Right lung (tissue), 2 donors: ENCODE measurements at regions not wholly inside any gene's neighbourhood (a gene's known extent, or its start where the extent isn't known, plus 50 kb on each side); places are given as distances from the start of the nearest gene placed in this dataset.
"Not testable (repeated sequence)": the region's sequence is repeated elsewhere in the genome, so short reads cannot be mapped to it uniquely, and the experiment has no call there.

Experiments
- DNase-seq, 2 donors: peaks; one replicate each; pipeline ENCODE4 v3.0.0-alpha.2; 2013

- DNase-seq: no peak
These were observed 1018.8 kb upstream of the FANCL start for GRCh38 chr2:59259913-59260312.

- DNase-seq: no peak
These were observed 1015.2 kb upstream of the FANCL start for GRCh38 chr2:59256290-59256689.

- no peak for DNase-seq
These were observed 1013.2 kb upstream of the FANCL start for GRCh38 chr2:59254279-59254678.

- no peak for DNase-seq
These were observed 1009.2 kb upstream of the FANCL start for GRCh38 chr2:59250307-59250677.

GRCh38 chr2:59249441-59250306, 1008.5 kb upstream of the FANCL start:
- no peak for DNase-seq

GRCh38 chr2:59239146-59239545, 998.0 kb upstream of the FANCL start:
- DNase-seq: no peak

GRCh38 chr2:59237311-59237710, 996.2 kb upstream of the FANCL start:
- DNase-seq: no peak

- no peak for DNase-seq
These were observed 995.6 kb upstream of the FANCL start for GRCh38 chr2:59236723-59237122.

- no peak for DNase-seq
These were observed 992.8 kb upstream of the FANCL start for GRCh38 chr2:59233920-59234319.

GRCh38 chr2:59233448-59233847, 992.3 kb upstream of the FANCL start:
- DNase-seq: no peak

GRCh38 chr2:59232394-59233165, 991.5 kb upstream of the FANCL start:
- no peak for DNase-seq

GRCh38 chr2:59226362-59226761, 985.2 kb upstream of the FANCL start:
- DNase-seq: not testable (repeated sequence)

GRCh38 chr2:59223742-59224141, 982.6 kb upstream of the FANCL start:
- DNase-seq: no peak

- no peak for DNase-seq
These were observed 976.2 kb upstream of the FANCL start for GRCh38 chr2:59217360-59217759.

- no peak for DNase-seq
These were observed 965.2 kb upstream of the FANCL start for GRCh38 chr2:59206361-59206760.

- no peak for DNase-seq
These were observed 962.9 kb upstream of the FANCL start for GRCh38 chr2:59204040-59204439.

- no peak for DNase-seq
These were observed 955.4 kb upstream of the FANCL start for GRCh38 chr2:59196491-59196890.

- no peak for DNase-seq
These were observed 954.7 kb upstream of the FANCL start for GRCh38 chr2:59195851-59196250.

GRCh38 chr2:59191781-59192180, 950.7 kb upstream of the FANCL start:
- no peak for DNase-seq

GRCh38 chr2:59190518-59190917, 949.4 kb upstream of the FANCL start:
- DNase-seq: no peak

- DNase-seq: no peak
These were observed 943.3 kb upstream of the FANCL start for GRCh38 chr2:59184276-59185020.

- no peak for DNase-seq
These were observed 941.9 kb upstream of the FANCL start for GRCh38 chr2:59183070-59183469.
